ENCODE measurements at regions not wholly inside any gene's neighbourhood (a gene's known extent, or its start where the extent isn't known, plus 50 kb on each side); places are given as distances from the start of the nearest gene placed in this dataset.
"Not testable (repeated sequence)": the region's sequence is repeated elsewhere in the genome, so short reads cannot be mapped to it uniquely, and the experiment has no call there.

GRCh38 chr14:34297786-34298520 is 164.1 kb downstream of the SPTSSA start:
- DNase-seq: no peak

GRCh38 chr14:34283590-34283989 is 178.4 kb downstream of the SPTSSA start:
- no peak for DNase-seq

GRCh38 chr14:34277191-34277590 is 184.8 kb downstream of the SPTSSA start:
- DNase-seq: no peak

GRCh38 chr14:34275530-34275929 is 186.5 kb downstream of the SPTSSA start:
- DNase-seq: no peak

- no peak for DNase-seq
Measured at GRCh38 chr14:34275078-34275477, 187.0 kb downstream of the SPTSSA start.

- DNase-seq: not testable (repeated sequence)
Measured at GRCh38 chr14:34273716-34274115, 188.3 kb downstream of the SPTSSA start.

GRCh38 chr14:34270361-34270760 is 191.7 kb downstream of the SPTSSA start:
- DNase-seq: no peak

- no peak for DNase-seq
Measured at GRCh38 chr14:34266344-34266743, 195.7 kb downstream of the SPTSSA start.

- DNase-seq: no peak
Measured at GRCh38 chr14:34262127-34262910, 199.7 kb downstream of the SPTSSA start.

GRCh38 chr14:34259996-34260395 is 202.0 kb downstream of the SPTSSA start:
- no peak for DNase-seq

- DNase-seq: no peak
Measured at GRCh38 chr14:34258318-34258717, 203.7 kb downstream of the SPTSSA start.

- no peak for DNase-seq
Measured at GRCh38 chr14:34257505-34257904, 204.5 kb downstream of the SPTSSA start.

GRCh38 chr14:34256223-34256622 is 205.8 kb downstream of the SPTSSA start:
- no peak for DNase-seq

- no peak for DNase-seq
Measured at GRCh38 chr14:34254571-34254970, 207.5 kb downstream of the SPTSSA start.

- DNase-seq: no peak
Measured at GRCh38 chr14:34254031-34254430, 208.0 kb downstream of the SPTSSA start.

GRCh38 chr14:34252227-34252626 is 209.8 kb downstream of the SPTSSA start:
- DNase-seq: no peak

GRCh38 chr14:34251662-34252061 is 210.4 kb downstream of the SPTSSA start:
- no peak for DNase-seq

- DNase-seq: no peak
Measured at GRCh38 chr14:34250959-34251358, 211.1 kb downstream of the SPTSSA start.

GRCh38 chr14:34247605-34248004 is 214.4 kb downstream of the SPTSSA start:
- no peak for DNase-seq

GRCh38 chr14:34246206-34246605 is 215.8 kb downstream of the SPTSSA start:
- no peak for DNase-seq

- DNase-seq: no peak
Measured at GRCh38 chr14:34243401-34243800, 218.6 kb downstream of the SPTSSA start.

- no peak for DNase-seq
Measured at GRCh38 chr14:34243001-34243400, 219.0 kb downstream of the SPTSSA start.

GRCh38 chr14:34241185-34241711 is 220.8 kb downstream of the SPTSSA start:
- no peak for DNase-seq

- DNase-seq: no peak
Measured at GRCh38 chr14:34238610-34239009, 223.4 kb downstream of the SPTSSA start.

Measured in DMS153 (cell line).